Calu3 (cell line): ENCODE measurements at regions not wholly inside any gene's neighbourhood (a gene's known extent, or its start where the extent isn't known, plus 50 kb on each side); places are given as distances from the start of the nearest gene placed in this dataset.

Experiments used
- BruUV-seq: library from RNA; stranded (reverse); fragments of 400-500 nt; replicated peaks from 2 replicates; lab custom pipeline; 2021; lab: Mats Ljungman, UMichigan
- CTCF ChIA-PET: fragments of 300-600 bp; sonication (Branson Sonifier 250); formaldehyde crosslinking; loops from one replicate; lab custom pipeline; 2022; ENCODE audit warnings: antibody characterized with exemption; lab: Charles Lee
- DNase-seq: peaks from one replicate; pipeline ENCODE4 v3.0.0; 2022
- H3K27ac Mint-ChIP-seq: one replicate; pipeline ENCODE4 v1.8.0; 2022; ENCODE audit warnings: mixed read lengths; ENCODE audit not compliant: unreplicated experiment
- H3K27me3 Mint-ChIP-seq: one replicate; pipeline ENCODE4 v1.8.0; 2022; ENCODE audit warnings: mixed read lengths; ENCODE audit not compliant: unreplicated experiment
- H3K36me3 Mint-ChIP-seq: one replicate; pipeline ENCODE4 v1.8.0; 2022; ENCODE audit warnings: mild to moderate bottlenecking, moderate library complexity, mixed read lengths; ENCODE audit not compliant: insufficient read depth, unreplicated experiment
- H3K4me1 Mint-ChIP-seq: one replicate; pipeline ENCODE4 v1.8.0; 2022; ENCODE audit warnings: mild to moderate bottlenecking, low read depth, mixed read lengths; ENCODE audit not compliant: unreplicated experiment
- H3K4me3 Mint-ChIP-seq: one replicate; pipeline ENCODE4 v1.8.0; 2022; ENCODE audit warnings: mild to moderate bottlenecking, low read depth, moderate library complexity, mixed read lengths; ENCODE audit not compliant: unreplicated experiment
- H3K9me3 Mint-ChIP-seq: one replicate; pipeline ENCODE4 v1.8.0; 2022; ENCODE audit warnings: low read depth, mixed read lengths; ENCODE audit not compliant: unreplicated experiment
- intact Hi-C: fragments of 100-400 bp; cut with micrococcal nuclease; formaldehyde crosslinking; loops from one replicate; pipeline ENCODE4 v1.10.0; 2022; ENCODE audit not compliant: unreplicated experiment
- TF ChIP-seq, protein P1 (sequence below): fragments of 200-600 bp; IDR thresholded peaks from one replicate; pipeline ENCODE4 v1.8.0; 2022; ENCODE audit warnings: antibody characterized with exemption; ENCODE audit not compliant: unreplicated experiment

DNA sequence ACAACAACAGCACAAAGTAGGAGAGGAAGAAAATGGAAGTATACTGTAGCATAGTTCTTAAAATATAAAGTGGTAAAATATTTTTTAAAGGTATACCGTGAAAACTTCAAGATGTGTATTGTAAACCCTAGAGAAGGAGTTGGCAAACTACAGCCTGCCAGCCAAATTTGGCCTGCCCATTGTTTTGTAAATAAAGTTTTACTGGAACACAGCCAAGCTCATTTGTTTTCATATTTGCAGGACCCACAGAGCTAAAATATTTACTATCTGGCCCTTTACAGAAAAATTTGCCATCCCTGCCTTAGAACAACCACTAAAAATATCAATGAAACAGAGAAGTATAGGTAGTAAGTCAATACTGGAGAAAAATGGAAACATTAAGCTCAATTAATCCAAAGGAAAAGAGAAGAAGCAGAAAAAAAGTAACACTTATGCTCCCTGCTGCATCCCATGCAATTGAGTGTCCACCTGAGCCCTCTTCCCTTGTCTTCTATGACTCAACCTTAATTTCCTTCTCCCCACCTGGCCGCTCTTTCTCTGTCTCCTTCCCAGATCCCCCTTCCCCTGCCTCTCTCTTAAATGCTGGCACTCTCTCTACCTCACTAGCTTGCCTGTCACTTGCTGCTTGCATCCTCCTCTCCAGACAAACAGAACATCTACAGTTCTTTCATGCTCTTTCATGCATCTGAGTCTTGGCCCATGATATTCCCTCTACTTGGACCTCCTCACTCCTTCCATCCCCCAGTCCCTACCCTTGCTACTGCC lies 50.6 kb upstream of the FER start:
- no peak for DNase-seq
- TF ChIP-seq, protein P1, sequence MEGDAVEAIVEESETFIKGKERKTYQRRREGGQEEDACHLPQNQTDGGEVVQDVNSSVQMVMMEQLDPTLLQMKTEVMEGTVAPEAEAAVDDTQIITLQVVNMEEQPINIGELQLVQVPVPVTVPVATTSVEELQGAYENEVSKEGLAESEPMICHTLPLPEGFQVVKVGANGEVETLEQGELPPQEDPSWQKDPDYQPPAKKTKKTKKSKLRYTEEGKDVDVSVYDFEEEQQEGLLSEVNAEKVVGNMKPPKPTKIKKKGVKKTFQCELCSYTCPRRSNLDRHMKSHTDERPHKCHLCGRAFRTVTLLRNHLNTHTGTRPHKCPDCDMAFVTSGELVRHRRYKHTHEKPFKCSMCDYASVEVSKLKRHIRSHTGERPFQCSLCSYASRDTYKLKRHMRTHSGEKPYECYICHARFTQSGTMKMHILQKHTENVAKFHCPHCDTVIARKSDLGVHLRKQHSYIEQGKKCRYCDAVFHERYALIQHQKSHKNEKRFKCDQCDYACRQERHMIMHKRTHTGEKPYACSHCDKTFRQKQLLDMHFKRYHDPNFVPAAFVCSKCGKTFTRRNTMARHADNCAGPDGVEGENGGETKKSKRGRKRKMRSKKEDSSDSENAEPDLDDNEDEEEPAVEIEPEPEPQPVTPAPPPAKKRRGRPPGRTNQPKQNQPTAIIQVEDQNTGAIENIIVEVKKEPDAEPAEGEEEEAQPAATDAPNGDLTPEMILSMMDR, result no peak
- Mint-ChIP-seq H3K27me3 (no peaks in the 10 kb centered on the region), H3K27ac (no peak overlapping the region), H3K4me1 (no peaks in the 10 kb centered on the region), H3K9me3 (no peaks in the 10 kb centered on the region), H3K4me3 (no peak overlapping the region), H3K36me3 (no peaks in the 10 kb centered on the region)
- no TSS peak for BruUV-seq
- CTCF ChIA-PET, result no interaction called here
- intact Hi-C loops, result no loop called here

DNA sequence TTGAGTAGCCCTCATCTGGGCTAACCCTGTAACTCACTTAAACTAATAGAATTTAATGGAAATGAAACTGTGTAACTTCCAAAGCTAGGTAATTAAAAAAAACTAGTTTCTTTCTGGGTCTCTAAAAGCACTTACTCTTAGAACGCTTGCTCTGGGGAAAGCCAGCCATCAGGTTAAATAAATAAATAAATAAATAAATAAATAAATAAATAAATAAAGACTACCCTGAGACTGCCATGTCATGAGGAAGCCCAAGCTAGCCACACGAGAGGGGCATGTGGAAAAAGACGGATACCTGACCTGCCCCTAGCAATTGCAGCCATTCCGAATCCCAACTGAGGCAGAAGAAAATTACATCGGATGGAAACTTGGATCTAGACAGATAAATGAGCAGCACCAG lies 51.3 kb upstream of the FER start:
- H3K27ac Mint-ChIP-seq, result no peak overlapping the region
- no peak for DNase-seq
- no peak overlapping the region for H3K4me3 Mint-ChIP-seq
- no peaks in the 10 kb centered on the region for H3K27me3 Mint-ChIP-seq
- TF ChIP-seq, protein P1, result no peak
- no peaks in the 10 kb centered on the region for H3K36me3 Mint-ChIP-seq
- H3K9me3 Mint-ChIP-seq, result no peaks in the 10 kb centered on the region
- intact Hi-C loops, result no loop called here
- CTCF ChIA-PET, result no interaction called here
- H3K4me1 Mint-ChIP-seq, result no peaks in the 10 kb centered on the region
- BruUV-seq, result no TSS peak

DNA sequence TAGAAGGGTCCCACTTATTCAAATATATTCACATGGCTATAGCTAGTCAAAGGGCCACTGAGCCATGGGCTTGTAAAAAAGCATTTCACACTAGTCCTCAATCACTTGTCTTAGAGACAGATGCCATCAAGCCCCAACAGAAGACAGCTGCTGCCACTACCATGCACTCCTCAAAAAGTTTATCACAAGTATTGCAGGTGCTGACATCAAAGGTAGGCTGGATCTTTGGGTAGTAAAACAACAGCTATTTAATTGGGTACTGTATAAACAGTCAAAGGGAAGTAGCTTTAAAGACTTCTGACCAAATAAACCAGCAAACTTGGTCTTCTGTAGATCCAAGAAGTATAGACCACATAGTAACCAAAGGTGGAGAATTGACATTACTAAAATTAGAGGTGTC lies 59.2 kb upstream of the FER start:
- TF ChIP-seq, protein P1, result no peak
- peaks cover 5% of the 10 kb centered on the region for H3K36me3 Mint-ChIP-seq
- CTCF ChIA-PET, result no interaction called here
- intact Hi-C loops, result no loop called here
- no peak overlapping the region for H3K4me3 Mint-ChIP-seq
- no peaks in the 10 kb centered on the region for H3K9me3 Mint-ChIP-seq
- H3K27ac Mint-ChIP-seq, result no peak overlapping the region
- H3K4me1 Mint-ChIP-seq, result peaks cover 16% of the 10 kb centered on the region
- BruUV-seq, result no TSS peak
- no peak for DNase-seq
- H3K27me3 Mint-ChIP-seq, result no peaks in the 10 kb centered on the region

DNA sequence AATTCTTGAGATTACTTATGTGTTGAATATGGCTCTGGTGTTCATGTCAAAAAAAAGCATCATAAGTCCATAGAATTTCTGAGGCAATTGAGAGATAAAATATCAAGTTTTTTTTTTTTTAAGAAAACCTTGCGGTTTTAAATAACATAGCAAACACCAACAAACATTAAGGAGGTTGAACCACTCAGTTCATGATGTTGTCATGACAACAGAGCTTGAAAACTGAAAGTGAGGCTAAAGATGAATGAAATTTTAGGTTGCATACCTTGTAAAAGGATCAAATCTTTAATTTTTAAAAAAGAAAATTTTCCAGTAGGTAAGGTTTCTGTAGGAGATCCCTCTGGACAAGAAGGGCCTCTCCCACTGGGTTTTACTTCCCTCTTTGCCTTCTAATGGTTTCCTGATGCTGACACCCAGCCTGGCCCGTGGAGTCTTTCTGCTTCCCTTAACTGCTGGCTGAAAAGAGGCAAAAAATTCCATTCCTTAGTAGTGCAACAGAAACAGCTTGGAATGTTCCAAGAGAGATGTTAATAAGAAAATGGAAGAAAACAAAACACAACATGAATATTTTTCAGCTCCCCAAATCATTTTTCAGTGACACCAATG lies 60.0 kb upstream of the FER start:
- BruUV-seq, result no TSS peak
- intact Hi-C loops, result no loop called here
- peaks cover 16% of the 10 kb centered on the region for H3K4me1 Mint-ChIP-seq
- H3K36me3 Mint-ChIP-seq, result peaks cover 5% of the 10 kb centered on the region
- H3K4me3 Mint-ChIP-seq, result no peak overlapping the region
- H3K27ac Mint-ChIP-seq, result no peak overlapping the region
- DNase-seq, result no peak
- CTCF ChIA-PET, result interaction anchor here (0.8 kb wide), 1 partner anchor 15 kb away, joined by 3 read pairs; no protein-coding TSS in a partner anchor
- no peaks in the 10 kb centered on the region for H3K9me3 Mint-ChIP-seq
- no peaks in the 10 kb centered on the region for H3K27me3 Mint-ChIP-seq
- TF ChIP-seq, protein P1, result no peak
